HG03378 (cell line): ENCODE measurements at regions not wholly inside any gene's neighbourhood (a gene's known extent, or its start where the extent isn't known, plus 50 kb on each side); places are given as distances from the start of the nearest gene placed in this dataset.

ENCODE experiments used
- ATAC-seq: cut with Tn5 transposase; IDR thresholded peaks from one replicate; pipeline ENCODE4 v1.9.1; 2021; ENCODE audit warnings: mild to moderate bottlenecking, moderate library complexity; ENCODE audit not compliant: unreplicated experiment

DNA sequence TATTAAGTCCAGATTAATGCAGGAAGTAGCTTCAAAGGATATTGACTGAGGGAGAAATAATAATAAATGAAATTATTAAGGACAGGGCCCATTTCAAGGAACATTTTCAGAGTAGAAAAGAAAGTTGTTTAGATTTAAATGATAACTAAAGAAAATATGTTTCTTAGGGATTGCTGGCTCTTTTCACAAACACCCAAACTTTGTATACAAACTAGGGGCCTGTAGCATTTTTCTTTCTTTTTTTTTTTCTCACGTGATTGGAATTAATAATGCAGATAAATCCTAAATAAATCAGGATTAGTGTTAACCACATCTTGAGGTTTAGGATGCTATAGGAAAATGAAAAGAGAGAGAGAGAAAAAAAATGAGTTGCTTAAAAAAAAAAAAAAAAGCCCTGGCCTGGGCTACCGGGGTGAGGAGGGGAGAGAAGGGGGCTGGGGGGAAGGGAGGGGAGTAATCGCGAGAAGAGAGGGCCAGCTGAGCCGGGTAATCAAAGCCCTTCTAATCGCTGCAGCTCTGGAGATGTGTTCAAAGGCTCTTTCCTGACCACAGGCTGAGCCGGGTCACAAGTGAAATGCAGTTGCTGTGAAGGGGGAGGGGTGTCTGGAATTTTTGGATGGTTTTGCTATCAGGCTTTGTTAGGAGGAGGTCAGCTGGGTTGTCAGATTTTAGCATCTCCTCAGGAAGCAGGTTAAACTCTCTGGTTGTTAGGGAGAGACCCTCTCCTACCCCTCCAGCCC, 104.6 kb upstream of the ZFHX3 start:
- ATAC-seq: no peak

GRCh38 chr16:73151941-73152340, 104.0 kb upstream of the ZFHX3 start:
- ATAC-seq: no peak

GRCh38 chr16:73151225-73151624, 103.3 kb upstream of the ZFHX3 start:
- no peak for ATAC-seq

GRCh38 chr16:73150786-73151185, 102.9 kb upstream of the ZFHX3 start:
- no peak for ATAC-seq

- no peak for ATAC-seq
Observed at GRCh38 chr16:73149334-73149733, 101.4 kb upstream of the ZFHX3 start.

DNA sequence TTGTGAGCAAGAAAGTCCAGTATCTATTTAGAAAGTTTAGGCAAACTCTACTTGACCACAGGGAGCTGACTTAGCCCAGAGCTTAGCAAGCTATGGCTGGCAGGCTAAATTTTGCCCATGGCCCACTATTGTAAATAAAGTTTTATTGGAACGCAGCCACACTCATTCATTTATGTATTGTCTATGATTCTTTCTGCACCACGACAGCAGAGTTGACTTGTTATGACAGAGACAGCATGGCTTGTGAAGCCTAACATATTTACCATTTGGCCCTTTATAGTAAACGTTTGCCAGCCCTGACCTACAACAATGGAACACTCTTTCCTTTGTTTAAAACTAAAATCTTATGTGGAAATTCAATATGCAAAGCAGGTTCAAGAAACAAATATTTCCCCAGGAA, 100.0 kb upstream of the ZFHX3 start:
- no peak for ATAC-seq

DNA sequence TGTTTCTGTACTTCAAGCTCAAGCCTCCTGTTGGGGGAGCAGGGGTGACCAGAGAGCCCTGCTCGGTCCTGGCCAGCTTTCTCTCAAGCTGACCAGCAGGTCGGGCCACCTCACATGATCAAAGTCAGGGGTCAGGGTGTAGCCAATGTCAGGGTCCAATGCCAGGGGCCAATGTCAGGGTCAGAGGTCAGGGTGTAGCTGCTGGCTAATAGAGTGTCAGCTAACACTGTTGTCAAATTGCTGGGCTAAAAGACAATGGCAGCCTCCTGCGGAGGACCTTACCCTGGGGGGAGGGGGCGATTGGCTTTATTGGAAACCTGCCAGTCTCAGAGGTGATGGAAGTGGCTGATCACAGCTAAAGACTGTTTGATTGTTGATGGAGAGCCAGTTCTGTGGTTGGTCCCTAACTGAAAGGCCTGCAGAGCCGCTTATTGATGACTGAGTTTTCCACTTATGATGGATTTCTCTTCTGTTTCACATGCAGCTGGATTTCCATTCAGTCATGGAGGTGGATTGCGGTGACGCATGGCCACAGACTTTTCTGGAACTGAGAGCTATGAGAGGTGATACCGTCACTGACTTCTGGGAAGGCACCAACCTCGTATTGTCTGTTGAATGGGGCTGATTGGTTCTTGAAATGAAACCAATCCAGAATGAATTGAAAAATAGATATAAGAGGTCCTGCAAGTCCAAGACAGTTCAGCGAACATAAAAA, 97.4 kb upstream of the ZFHX3 start:
- ATAC-seq: no peak

GRCh38 chr16:73143576-73144422, 95.9 kb upstream of the ZFHX3 start:
- ATAC-seq: no peak

DNA sequence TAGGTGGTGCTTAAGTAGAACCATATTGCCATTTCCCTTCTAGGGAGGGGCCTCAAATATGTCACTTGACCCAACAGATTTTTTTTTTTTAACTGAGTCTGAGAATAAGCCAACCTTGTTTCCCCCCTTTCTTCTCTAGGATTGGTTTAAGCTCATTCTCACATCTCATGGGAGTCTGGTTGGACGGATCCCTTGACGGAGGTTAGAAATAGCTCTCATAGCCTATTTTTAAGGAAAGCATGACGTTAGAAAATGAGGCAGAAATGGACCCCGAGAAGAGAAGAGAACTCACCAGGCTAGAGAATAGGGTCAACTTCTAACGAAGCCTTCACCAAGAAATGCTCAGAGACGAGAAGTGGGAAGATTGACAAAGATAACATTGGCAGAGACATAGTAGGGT, 95.1 kb upstream of the ZFHX3 start:
- no peak for ATAC-seq

DNA sequence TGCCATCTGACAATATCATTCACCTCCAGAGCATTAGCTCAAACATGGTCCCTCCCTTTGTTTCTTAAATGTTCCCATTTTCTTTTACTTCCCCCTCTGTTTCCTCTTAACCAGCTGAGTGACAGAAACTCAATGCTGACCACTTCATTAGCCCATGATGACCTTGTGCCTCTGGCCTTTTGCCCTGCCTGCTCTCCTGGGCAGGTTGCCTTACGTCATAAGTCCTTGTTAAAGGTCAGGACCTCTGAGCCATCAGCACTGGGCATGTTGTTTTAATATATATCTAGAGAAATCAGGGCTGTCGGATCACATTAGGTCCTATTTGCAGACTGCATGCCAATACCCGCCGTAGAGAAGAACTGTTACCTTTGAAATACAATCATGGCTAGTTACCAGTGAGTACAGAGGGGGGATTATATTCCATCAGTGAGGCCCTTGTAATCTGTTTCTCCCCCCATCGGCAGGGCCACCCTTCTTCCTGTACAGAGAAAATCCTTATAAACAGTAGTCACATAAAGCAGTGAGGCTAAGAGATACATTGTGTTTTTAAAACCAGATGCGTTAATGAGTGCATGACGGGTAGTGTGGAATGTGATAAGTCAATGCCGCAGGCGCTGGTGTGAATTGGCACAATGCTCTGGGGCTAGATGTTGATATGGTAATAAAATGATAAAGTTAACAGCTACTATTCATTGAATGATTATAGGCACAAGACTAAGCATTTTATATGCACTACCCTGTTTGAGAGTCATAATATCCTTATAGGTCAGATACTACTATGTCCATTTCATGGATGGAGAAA, 94.3 kb upstream of the ZFHX3 start:
- no peak for ATAC-seq

DNA sequence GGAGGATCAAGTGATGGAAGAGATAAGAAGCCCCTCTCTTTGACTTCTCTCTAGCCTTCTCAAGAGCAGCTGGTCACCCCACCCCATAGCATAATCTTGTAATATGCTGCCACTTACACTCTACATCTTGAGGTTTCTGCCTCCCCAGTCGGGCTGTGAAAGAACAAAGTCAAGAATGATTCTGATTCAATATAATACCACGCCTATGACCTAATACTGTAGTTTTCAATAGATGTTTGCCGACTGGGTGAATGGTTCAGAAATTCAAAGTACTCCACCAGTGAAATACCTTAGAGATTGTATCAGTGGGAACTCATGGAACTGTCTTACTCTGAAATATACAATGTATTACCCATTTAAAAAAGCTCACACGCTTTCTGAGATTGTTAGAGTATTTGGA, 93.0 kb upstream of the ZFHX3 start:
- ATAC-seq: no peak

- ATAC-seq: no peak
Observed at GRCh38 chr16:73131156-73131862, 83.4 kb upstream of the ZFHX3 start.

DNA sequence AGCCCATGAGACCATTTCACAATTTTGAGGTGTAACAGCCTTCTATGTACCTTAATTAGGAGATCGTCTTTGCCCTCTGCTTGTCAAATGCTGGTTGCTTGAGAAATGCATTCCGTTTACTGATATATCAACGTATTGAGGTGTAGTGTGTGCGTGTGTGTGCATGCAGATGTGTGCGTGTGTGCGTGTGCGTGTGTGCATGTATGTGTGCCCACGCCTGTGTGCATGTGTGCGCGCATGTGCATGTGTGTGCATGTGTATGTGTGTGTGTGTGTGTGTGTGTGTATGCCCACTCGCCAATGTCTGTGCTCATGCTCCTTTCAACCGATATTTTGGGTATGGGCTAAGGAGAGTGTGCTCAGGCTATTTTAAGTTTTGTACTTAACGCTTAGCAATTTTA, 81.5 kb upstream of the ZFHX3 start:
- no peak for ATAC-seq

GRCh38 chr16:73126525-73126853, 78.6 kb upstream of the ZFHX3 start:
- ATAC-seq: no peak

- ATAC-seq: no peak
Observed at GRCh38 chr16:73125850-73126524, 78.1 kb upstream of the ZFHX3 start.

GRCh38 chr16:73124665-73125375, 76.9 kb upstream of the ZFHX3 start:
- no peak for ATAC-seq

DNA sequence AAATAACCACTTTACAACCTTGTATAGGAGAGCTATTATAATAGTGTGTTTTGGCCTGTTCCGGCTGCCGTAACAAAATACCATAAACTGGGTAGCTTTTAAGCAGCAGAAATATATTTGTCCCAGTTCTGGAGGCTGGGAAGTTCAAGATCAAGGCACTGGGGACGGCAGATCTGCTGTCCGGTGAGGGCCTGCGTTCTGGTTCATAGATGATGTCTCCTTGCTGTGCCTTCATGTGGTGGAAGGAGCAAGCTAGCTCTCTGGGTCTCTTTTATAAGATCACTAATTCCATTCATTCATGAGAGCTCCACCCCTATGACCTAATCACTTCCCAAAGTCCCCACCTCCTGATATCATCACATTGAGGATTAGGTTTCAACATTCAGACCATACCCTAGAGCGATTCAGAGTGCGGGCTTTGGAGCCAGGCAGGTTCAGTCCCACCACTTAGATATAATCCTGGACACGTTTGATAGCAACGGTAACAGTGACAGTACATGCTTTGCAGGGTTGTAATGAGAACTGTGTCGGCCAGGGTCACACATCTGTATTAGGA, 76.2 kb upstream of the ZFHX3 start:
- no peak for ATAC-seq

- ATAC-seq: no peak
Observed at GRCh38 chr16:73122604-73123391, 74.9 kb upstream of the ZFHX3 start.
